Effector memory CD8-positive, alpha-beta T cell (primary cell): ENCODE measurements at regions not wholly inside any gene's neighbourhood (a gene's known extent, or its start where the extent isn't known, plus 50 kb on each side); places are given as distances from the start of the nearest gene placed in this dataset.

Experiments used
- ATAC-seq: fragments of 150-1000 bp; cut with Tn5 transposase; replicated peaks from 2 replicates; pipeline ENCODE4 v1.10.0; 2021; ENCODE audit warnings: mild to moderate bottlenecking, moderate library complexity
- DNase-seq, 3 experiments: peaks; one replicate each; pipeline ENCODE4 v3.0.0; 2021
- H3K27ac Mint-ChIP-seq, 2 donors: one replicate each; pipeline ENCODE4 v1.8.0; 2022; ENCODE audit warnings: mild to moderate bottlenecking in 2 of 2, mixed read lengths in 2 of 2, moderate library complexity in 2 of 2
- H3K27me3 Mint-ChIP-seq, 2 donors: one replicate each; pipeline ENCODE4 v1.8.0; 2022; ENCODE audit warnings: mixed read lengths in 2 of 2
- H3K36me3 Mint-ChIP-seq: one replicate; pipeline ENCODE4 v1.8.0; 2022; ENCODE audit warnings: mild to moderate bottlenecking, moderate library complexity, mixed read lengths; ENCODE audit not compliant: insufficient read depth
- H3K4me1 Mint-ChIP-seq, 2 donors: one replicate each; pipeline ENCODE4 v1.8.0; 2022; ENCODE audit warnings: low read depth in 2 of 2, mixed read lengths in 2 of 2
- H3K4me3 Mint-ChIP-seq, 2 donors: one replicate each; pipeline ENCODE4 v1.8.0; 2022; ENCODE audit warnings: mild to moderate bottlenecking in 2 of 2, mixed read lengths in 2 of 2, moderate library complexity in 2 of 2
- H3K9me3 Mint-ChIP-seq, 2 donors: one replicate each; pipeline ENCODE4 v1.8.0; 2022; ENCODE audit warnings: mixed read lengths in 2 of 2

- H3K9me3 Mint-ChIP-seq: no peaks in the 10 kb centered on the region
- peaks cover 1 to 5% of the 10 kb centered on the region in 2 donors for H3K4me1 Mint-ChIP-seq
- peaks cover 0 to 5% of the 10 kb centered on the region in 2 donors for H3K27me3 Mint-ChIP-seq
- H3K27ac Mint-ChIP-seq: no peak overlapping the region
- H3K4me3 Mint-ChIP-seq: no peak overlapping the region
- no peak for ATAC-seq
- H3K36me3 Mint-ChIP-seq: peaks cover 4% of the 10 kb centered on the region
- DNase-seq: no peak
Measured at GRCh38 chr13:22195726-22196125, 524.9 kb downstream of the FGF9 start.

GRCh38 chr13:22196777-22197176, 525.9 kb downstream of the FGF9 start:
- peaks cover 4% of the 10 kb centered on the region for H3K36me3 Mint-ChIP-seq
- H3K4me1 Mint-ChIP-seq: peaks cover 1 to 5% of the 10 kb centered on the region in 2 donors
- no peak for ATAC-seq
- DNase-seq: no peak
- no peak overlapping the region for H3K4me3 Mint-ChIP-seq
- H3K27ac Mint-ChIP-seq: no peak overlapping the region
- peaks cover 0 to 5% of the 10 kb centered on the region in 2 donors for H3K27me3 Mint-ChIP-seq
- no peaks in the 10 kb centered on the region for H3K9me3 Mint-ChIP-seq

GRCh38 chr13:22198001-22198400, 527.1 kb downstream of the FGF9 start:
- Mint-ChIP-seq H3K27me3 (peaks cover 0 to 5% of the 10 kb centered on the region in 2 donors), H3K4me1 (peaks cover 1 to 5% of the 10 kb centered on the region in 2 donors), H3K4me3 (no peak overlapping the region), H3K27ac (no peak overlapping the region), H3K9me3 (no peaks in the 10 kb centered on the region), H3K36me3 (peaks cover 4% of the 10 kb centered on the region)
- ATAC-seq (no peak), DNase-seq (no peak)

- H3K4me3 Mint-ChIP-seq: no peak overlapping the region
- DNase-seq (no peak), ATAC-seq (no peak)
- peaks cover 0 to 5% of the 10 kb centered on the region in 2 donors for H3K27me3 Mint-ChIP-seq
- no peak overlapping the region for H3K27ac Mint-ChIP-seq
- H3K9me3 Mint-ChIP-seq: no peaks in the 10 kb centered on the region
- peaks cover 1 to 2% of the 10 kb centered on the region in 2 donors for H3K4me1 Mint-ChIP-seq
- H3K36me3 Mint-ChIP-seq: peaks cover 4% of the 10 kb centered on the region
Measured at GRCh38 chr13:22198641-22199217, 527.9 kb downstream of the FGF9 start.

- Mint-ChIP-seq H3K9me3 (no peaks in the 10 kb centered on the region), H3K4me1 (peaks cover 0 to 2% of the 10 kb centered on the region in 2 donors), H3K27ac (no peak overlapping the region), H3K4me3 (no peak overlapping the region), H3K27me3 (no peaks in the 10 kb centered on the region), H3K36me3 (peaks cover 6% of the 10 kb centered on the region)
- ATAC-seq: no peak
- DNase-seq: no peak
Measured at GRCh38 chr13:22200440-22200839, 529.6 kb downstream of the FGF9 start.

GRCh38 chr13:22201375-22201925, 530.6 kb downstream of the FGF9 start:
- DNase-seq: no peak

GRCh38 chr13:22210134-22210930, 539.5 kb downstream of the FGF9 start:
- no peaks in the 10 kb centered on the region for H3K9me3 Mint-ChIP-seq
- ATAC-seq: no peak

More at GRCh38 chr13:22201375-22201925, 530.6 kb downstream of the FGF9 start:
- H3K27ac Mint-ChIP-seq: no peak overlapping the region
- no peak for ATAC-seq
- no peaks in the 10 kb centered on the region for H3K9me3 Mint-ChIP-seq
- peaks cover 6% of the 10 kb centered on the region for H3K36me3 Mint-ChIP-seq
- H3K4me3 Mint-ChIP-seq: no peak overlapping the region
- no peaks in the 10 kb centered on the region for H3K27me3 Mint-ChIP-seq
- H3K4me1 Mint-ChIP-seq: peaks cover 0 to 2% of the 10 kb centered on the region in 2 donors

GRCh38 chr13:22211876-22212275, 541.0 kb downstream of the FGF9 start:
- no peak for ATAC-seq
- Mint-ChIP-seq H3K27me3 (peaks cover 0 to 8% of the 10 kb centered on the region in 2 donors), H3K27ac (no peak overlapping the region), H3K4me1 (peaks cover 0 to 3% of the 10 kb centered on the region in 2 donors), H3K4me3 (no peak overlapping the region), H3K9me3 (no peaks in the 10 kb centered on the region), H3K36me3 (no peaks in the 10 kb centered on the region)
- DNase-seq: no peak

More at GRCh38 chr13:22210134-22210930, 539.5 kb downstream of the FGF9 start:
- no peak overlapping the region for H3K4me3 Mint-ChIP-seq
- no peak for DNase-seq
- peaks cover 0 to 8% of the 10 kb centered on the region in 2 donors for H3K27me3 Mint-ChIP-seq
- no peak overlapping the region for H3K27ac Mint-ChIP-seq
- H3K4me1 Mint-ChIP-seq: peaks cover 0 to 3% of the 10 kb centered on the region in 2 donors
- no peaks in the 10 kb centered on the region for H3K36me3 Mint-ChIP-seq

GRCh38 chr13:22212576-22212975, 541.7 kb downstream of the FGF9 start:
- peaks cover 0 to 8% of the 10 kb centered on the region in 2 donors for H3K27me3 Mint-ChIP-seq
- H3K36me3 Mint-ChIP-seq: no peaks in the 10 kb centered on the region
- DNase-seq: no peak
- H3K4me1 Mint-ChIP-seq: peaks cover 0 to 3% of the 10 kb centered on the region in 2 donors
- no peaks in the 10 kb centered on the region for H3K9me3 Mint-ChIP-seq
- peak overlapping the region in 1 of 2 donors; percentile 3 for H3K27ac Mint-ChIP-seq
- no peak overlapping the region for H3K4me3 Mint-ChIP-seq
- no peak for ATAC-seq

GRCh38 chr13:22214184-22214583, 543.3 kb downstream of the FGF9 start:
- no peaks in the 10 kb centered on the region for H3K4me1 Mint-ChIP-seq
- no peaks in the 10 kb centered on the region for H3K9me3 Mint-ChIP-seq
- H3K27me3 Mint-ChIP-seq: peaks cover 0 to 8% of the 10 kb centered on the region in 2 donors
- peak overlapping the region in 1 of 2 donors; percentile 41 for H3K27ac Mint-ChIP-seq
- no peak for DNase-seq
- H3K4me3 Mint-ChIP-seq: no peak overlapping the region
- no peak for ATAC-seq
- no peaks in the 10 kb centered on the region for H3K36me3 Mint-ChIP-seq

- no peaks in the 10 kb centered on the region for H3K36me3 Mint-ChIP-seq
Measured at GRCh38 chr13:22218797-22219196, 547.9 kb downstream of the FGF9 start.

GRCh38 chr13:22219709-22220108, 548.8 kb downstream of the FGF9 start:
- Mint-ChIP-seq H3K4me1 (no peaks in the 10 kb centered on the region), H3K27ac (peak overlapping the region in 1 of 2 donors; percentile 5), H3K9me3 (no peaks in the 10 kb centered on the region), H3K36me3 (no peaks in the 10 kb centered on the region), H3K4me3 (no peak overlapping the region), H3K27me3 (no peaks in the 10 kb centered on the region)
- ATAC-seq (no peak), DNase-seq (no peak)

More at GRCh38 chr13:22218797-22219196, 547.9 kb downstream of the FGF9 start:
- Mint-ChIP-seq H3K9me3 (no peaks in the 10 kb centered on the region), H3K4me1 (no peaks in the 10 kb centered on the region), H3K4me3 (no peak overlapping the region), H3K27ac (peak overlapping the region in 1 of 2 donors; percentile 41), H3K27me3 (no peaks in the 10 kb centered on the region)
- ATAC-seq: no peak
- DNase-seq: no peak

GRCh38 chr13:22220151-22221135, 549.6 kb downstream of the FGF9 start:
- no peak for DNase-seq
- no peaks in the 10 kb centered on the region for H3K9me3 Mint-ChIP-seq
- no peak overlapping the region for H3K4me3 Mint-ChIP-seq
- H3K27me3 Mint-ChIP-seq: no peaks in the 10 kb centered on the region
- H3K4me1 Mint-ChIP-seq: no peaks in the 10 kb centered on the region
- H3K36me3 Mint-ChIP-seq: no peaks in the 10 kb centered on the region
- ATAC-seq: no peak
- peak overlapping the region in 1 of 2 donors; percentile 5 for H3K27ac Mint-ChIP-seq
